ENCODE measurements at regions not wholly inside any gene's neighbourhood (a gene's known extent, or its start where the extent isn't known, plus 50 kb on each side); places are given as distances from the start of the nearest gene placed in this dataset.

DNA sequence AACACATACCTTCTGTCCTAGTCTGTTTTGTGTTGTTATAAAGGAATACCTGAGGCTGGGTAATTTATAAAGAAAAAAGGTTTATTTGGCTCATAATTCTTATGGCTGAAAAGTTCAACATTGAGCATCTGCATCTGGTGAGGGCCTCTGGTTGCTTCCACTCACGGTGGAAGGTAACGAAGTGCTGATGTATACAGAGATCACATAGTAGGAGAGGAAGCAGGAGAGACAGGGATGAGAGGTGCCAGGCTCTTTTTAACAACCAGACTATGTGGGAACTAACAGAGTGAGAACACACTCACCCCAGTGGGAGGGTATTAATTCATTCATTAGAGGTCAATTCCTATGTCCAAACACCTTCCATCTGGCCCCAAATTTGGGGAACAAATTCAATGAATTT, 463.8 kb downstream of the DSC3 start:
- no peak for TF ChIP-seq CTCF (IDR thresholded peaks at IDR 0.05)
- no peak for TF ChIP-seq POLR2A (IDR thresholded peaks at IDR 0.05)
